ENCODE measurements at regions not wholly inside any gene's neighbourhood (a gene's known extent, or its start where the extent isn't known, plus 50 kb on each side); places are given as distances from the start of the nearest gene placed in this dataset.

DNA sequence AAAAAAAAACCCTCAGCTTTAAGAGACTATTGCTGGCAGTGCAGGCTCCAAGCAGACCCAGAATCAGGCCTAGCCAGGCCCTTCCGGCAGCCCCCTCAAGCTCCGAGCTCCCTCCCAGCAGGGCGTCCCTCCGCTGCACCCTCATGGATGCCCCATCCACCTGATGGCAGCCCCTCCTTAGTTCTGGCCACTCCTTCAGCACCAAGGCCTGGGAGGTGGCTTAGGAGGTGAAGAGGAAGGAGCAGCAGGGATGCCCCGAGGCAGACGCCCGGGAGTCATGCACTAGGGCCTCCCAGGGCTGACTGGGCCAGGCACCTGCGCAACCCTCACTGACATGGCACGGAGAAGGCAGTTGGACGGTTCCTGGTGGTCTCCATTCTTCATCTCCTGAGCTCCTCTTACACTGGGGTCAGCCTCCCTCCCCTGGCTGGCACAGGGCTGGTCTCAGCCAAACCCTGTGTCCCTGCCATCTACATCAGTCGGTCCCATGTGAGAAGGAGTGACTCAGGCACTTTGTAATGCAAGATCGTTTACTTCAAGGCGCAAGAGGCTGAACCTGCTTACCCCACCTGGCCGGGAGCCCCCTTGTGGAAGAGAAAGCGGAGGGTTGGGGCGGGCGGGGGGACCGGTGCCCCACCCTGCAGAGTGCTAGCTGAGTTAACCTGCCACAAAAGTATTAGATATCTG lies 53.5 kb upstream of the ID2 start:
- DNase-seq: no peak

GRCh38 chr2:8628866-8629209 lies 53.0 kb upstream of the ID2 start:
- no peak for DNase-seq

GRCh38 chr2:8629402-8629801 lies 52.5 kb upstream of the ID2 start:
- no peak for DNase-seq

DNA sequence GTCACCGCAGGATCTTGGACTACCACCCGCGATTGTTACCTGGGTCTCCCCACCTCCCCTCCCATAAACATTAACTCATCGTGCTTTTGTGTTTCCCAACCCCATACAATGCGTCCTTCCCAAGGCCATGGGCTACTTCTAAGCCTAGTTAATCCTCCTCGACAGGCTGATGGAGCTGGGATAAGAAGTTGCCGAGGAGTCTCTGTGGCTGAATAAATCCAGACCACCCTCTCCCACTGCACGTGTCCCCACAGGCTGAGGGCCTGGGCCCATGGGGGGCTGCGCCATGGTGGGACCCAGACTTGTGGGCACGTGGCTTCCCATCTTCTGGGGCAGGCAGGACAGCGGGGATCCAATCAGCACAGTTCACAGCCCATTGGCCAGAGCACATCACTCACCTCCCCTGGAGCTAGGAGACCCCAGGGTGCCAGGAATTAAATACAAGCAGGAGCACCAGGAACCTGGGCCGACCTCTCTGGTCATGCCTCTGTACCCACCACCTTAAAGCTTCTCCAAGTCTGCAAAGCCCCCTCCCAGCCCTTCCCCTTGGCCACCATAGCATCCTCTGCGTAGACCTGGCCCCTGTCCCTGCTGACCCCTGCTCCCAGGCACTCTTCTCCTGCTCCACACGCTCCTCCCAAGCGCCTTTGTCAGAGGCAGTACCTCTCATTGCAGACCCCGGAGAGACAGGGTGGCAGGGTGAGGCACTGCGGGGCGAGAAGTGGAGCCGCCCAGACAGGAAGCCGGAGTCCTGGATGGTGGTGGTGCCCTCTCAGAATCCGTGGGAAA lies 51.0 kb upstream of the ID2 start:
- DNase-seq: no peak

GRCh38 chr2:8631465-8632005 lies 50.3 kb upstream of the ID2 start:
- DNase-seq: no peak

Data from suppressor macrophage treated with lipopolysaccharide for 4 hours (primary cell).